Uterus (tissue), 3 donors: ENCODE measurements at regions not wholly inside any gene's neighbourhood (a gene's known extent, or its start where the extent isn't known, plus 50 kb on each side); places are given as distances from the start of the nearest gene placed in this dataset.
A peak's percentile ranks its signal among the peaks of the same experiment; 100 is the strongest.

Experiments used
- DNase-seq, 2 donors: peaks; one replicate each; pipeline ENCODE4 v3.0.0-alpha.2; 2019 to 2020
- H3K27ac ChIP-seq, 2 donors: fragments of 200-600 bp; sonication (generic); 1 replicate in 1 of 2; 2 replicates in 1 of 2; pipeline ENCODE4 v1.5.1; 2016 to 2018
- H3K27me3 ChIP-seq, 2 donors: fragments of 200-600 bp; sonication (generic); one replicate each; pipeline ENCODE4 v1.5.1; 2018 to 2019; ENCODE audit warnings: control low read depth in 1 of 2
- H3K36me3 ChIP-seq, 2 donors: fragments of 200-600 bp; sonication (generic); one replicate each; pipeline ENCODE4 v1.5.1; 2019; ENCODE audit warnings: control low read depth in 1 of 2
- H3K4me1 ChIP-seq, 2 donors: fragments of 200-600 bp; sonication (generic); one replicate each; pipeline ENCODE4 v1.5.1; 2018 to 2019; ENCODE audit warnings: control low read depth in 1 of 2
- H3K4me3 ChIP-seq, 2 donors: fragments of 200-600 bp; sonication (generic); 1 replicate in 1 of 2; 2 replicates in 1 of 2; pipeline ENCODE4 v1.5.1; 2018 to 2019; ENCODE audit warnings: mild to moderate bottlenecking in 1 of 2
- H3K9me3 ChIP-seq, 2 donors: fragments of 200-600 bp; sonication (generic); one replicate each; pipeline ENCODE4 v1.5.1; 2019; ENCODE audit warnings: control low read depth in 1 of 2
- POLR2A ChIP-seq, 2 donors: fragments of 450-650 bp; IDR thresholded peaks; one replicate each; pipeline ENCODE4 v1.6.1; 2016; ENCODE audit warnings: antibody characterized with exemption in 2 of 2, mild to moderate bottlenecking in 1 of 2, moderate library complexity in 1 of 2
- intact Hi-C: fragments of 100-400 bp; cut with DNase I; formaldehyde crosslinking; loops from one replicate; pipeline ENCODE4 v1.15.1; 2023; ENCODE audit warnings: low total_unique reads
- TF ChIP-seq, protein P1 (sequence below), 4 experiments: fragments of 200-600 bp in 2 of 4; fragments of 450-650 bp in 2 of 4; sonication (generic) in 2 of 4; IDR thresholded peaks; one replicate each; pipeline ENCODE4 v1.5.1; 2016 to 2019; ENCODE audit warnings: antibody characterized with exemption in 4 of 4, mild to moderate bottlenecking in 2 of 4, moderate library complexity in 1 of 4
- donor health status: DM: yes; HTN: yes; CAD: no.

GRCh38 chr4:31983677-31984076 is 1263.5 kb downstream of the PCDH7 start:
- Histone ChIP-seq H3K36me3 (no peaks in the 10 kb centered on the region), H3K9me3 (no peaks in the 10 kb centered on the region), H3K4me1 (no peaks in the 10 kb centered on the region), H3K4me3 (no peak overlapping the region), H3K27ac (no peak overlapping the region), H3K27me3 (no peaks in the 10 kb centered on the region)
- no peak for DNase-seq
- TF ChIP-seq POLR2A (IDR thresholded peaks at IDR 0.05), result no peak
- TF ChIP-seq, protein P1, sequence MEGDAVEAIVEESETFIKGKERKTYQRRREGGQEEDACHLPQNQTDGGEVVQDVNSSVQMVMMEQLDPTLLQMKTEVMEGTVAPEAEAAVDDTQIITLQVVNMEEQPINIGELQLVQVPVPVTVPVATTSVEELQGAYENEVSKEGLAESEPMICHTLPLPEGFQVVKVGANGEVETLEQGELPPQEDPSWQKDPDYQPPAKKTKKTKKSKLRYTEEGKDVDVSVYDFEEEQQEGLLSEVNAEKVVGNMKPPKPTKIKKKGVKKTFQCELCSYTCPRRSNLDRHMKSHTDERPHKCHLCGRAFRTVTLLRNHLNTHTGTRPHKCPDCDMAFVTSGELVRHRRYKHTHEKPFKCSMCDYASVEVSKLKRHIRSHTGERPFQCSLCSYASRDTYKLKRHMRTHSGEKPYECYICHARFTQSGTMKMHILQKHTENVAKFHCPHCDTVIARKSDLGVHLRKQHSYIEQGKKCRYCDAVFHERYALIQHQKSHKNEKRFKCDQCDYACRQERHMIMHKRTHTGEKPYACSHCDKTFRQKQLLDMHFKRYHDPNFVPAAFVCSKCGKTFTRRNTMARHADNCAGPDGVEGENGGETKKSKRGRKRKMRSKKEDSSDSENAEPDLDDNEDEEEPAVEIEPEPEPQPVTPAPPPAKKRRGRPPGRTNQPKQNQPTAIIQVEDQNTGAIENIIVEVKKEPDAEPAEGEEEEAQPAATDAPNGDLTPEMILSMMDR (IDR thresholded peaks at IDR 0.05), result no peak
- intact Hi-C loops, result no loop called here

DNA sequence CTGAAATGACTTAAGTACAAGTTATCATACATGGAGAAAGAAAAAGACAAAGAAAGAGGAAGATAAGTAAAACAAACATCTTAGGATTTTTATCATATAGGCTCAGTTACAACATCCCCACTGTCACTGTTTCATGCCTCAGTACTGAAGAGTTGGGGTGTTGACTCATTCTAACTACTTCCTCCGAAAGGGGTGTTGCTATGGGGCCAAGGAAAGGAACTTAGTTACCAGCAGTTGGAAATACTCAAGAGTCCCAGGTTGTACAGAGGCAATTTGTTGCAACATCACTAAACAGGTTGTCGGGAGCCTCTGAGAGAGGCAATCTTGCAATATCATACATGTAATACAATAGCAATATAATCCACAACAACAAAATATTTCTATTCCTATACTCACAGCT is 1264.7 kb downstream of the PCDH7 start:
- Histone ChIP-seq H3K27ac (no peak overlapping the region), H3K36me3 (no peaks in the 10 kb centered on the region), H3K27me3 (no peaks in the 10 kb centered on the region), H3K9me3 (no peaks in the 10 kb centered on the region), H3K4me3 (no peak overlapping the region), H3K4me1 (no peaks in the 10 kb centered on the region)
- intact Hi-C loops, result no loop called here
- no peak for DNase-seq
- TF ChIP-seq POLR2A (IDR thresholded peaks at IDR 0.05), result no peak
- TF ChIP-seq, protein P1 (IDR thresholded peaks at IDR 0.05), result no peak

- Histone ChIP-seq H3K4me3 (no peak overlapping the region), H3K27me3 (no peaks in the 10 kb centered on the region), H3K4me1 (no peaks in the 10 kb centered on the region), H3K27ac (no peak overlapping the region), H3K9me3 (no peaks in the 10 kb centered on the region), H3K36me3 (no peaks in the 10 kb centered on the region)
- intact Hi-C loops, result no loop called here
- no peak for TF ChIP-seq POLR2A (IDR thresholded peaks at IDR 0.05)
- TF ChIP-seq, protein P1 (IDR thresholded peaks at IDR 0.05), result no peak
- DNase-seq, result peak in 1 of 2 donors; percentile 12
These were observed 1276.1 kb downstream of the PCDH7 start for GRCh38 chr4:31995943-31996901.

- no peak for DNase-seq
- no peaks in the 10 kb centered on the region for H3K9me3 ChIP-seq
- no peaks in the 10 kb centered on the region for H3K27me3 ChIP-seq
- H3K4me1 ChIP-seq, result no peaks in the 10 kb centered on the region
- no peak overlapping the region for H3K4me3 ChIP-seq
- H3K36me3 ChIP-seq, result no peaks in the 10 kb centered on the region
- H3K27ac ChIP-seq, result no peak overlapping the region
- intact Hi-C loops, result no loop called here
- TF ChIP-seq, protein P1 (IDR thresholded peaks at IDR 0.05), result no peak
- TF ChIP-seq POLR2A (IDR thresholded peaks at IDR 0.05), result no peak
These were observed 1278.6 kb downstream of the PCDH7 start for GRCh38 chr4:31998807-31999206.

- no peak overlapping the region for H3K4me3 ChIP-seq
- no peaks in the 10 kb centered on the region for H3K36me3 ChIP-seq
- H3K9me3 ChIP-seq, result no peaks in the 10 kb centered on the region
- no peaks in the 10 kb centered on the region for H3K27me3 ChIP-seq
- no peaks in the 10 kb centered on the region for H3K4me1 ChIP-seq
- intact Hi-C loops, result no loop called here
- no peak overlapping the region for H3K27ac ChIP-seq
- no peak for DNase-seq
- TF ChIP-seq, protein P1 (IDR thresholded peaks at IDR 0.05), result no peak
- TF ChIP-seq POLR2A (IDR thresholded peaks at IDR 0.05), result no peak
These were observed 1279.7 kb downstream of the PCDH7 start for GRCh38 chr4:31999848-32000247.
